Dermis blood vessel endothelial cell (primary cell): ENCODE measurements at regions not wholly inside any gene's neighbourhood (a gene's known extent, or its start where the extent isn't known, plus 50 kb on each side); places are given as distances from the start of the nearest gene placed in this dataset.

Experiments used
- DNase-seq: peaks from one replicate; pipeline ENCODE4 v3.0.0; 2010

- DNase-seq: no peak
These were observed 61.7 kb upstream of the PSD2 start for GRCh38 chr5:139733698-139734538.

- DNase-seq: no peak
These were observed 61.1 kb upstream of the PSD2 start for GRCh38 chr5:139734539-139734916.

- no peak for DNase-seq
These were observed 57.1 kb upstream of the PSD2 start for GRCh38 chr5:139738193-139739149.

GRCh38 chr5:139739150-139739974 is 56.2 kb upstream of the PSD2 start:
- DNase-seq: no peak

- no peak for DNase-seq
These were observed 55.2 kb upstream of the PSD2 start for GRCh38 chr5:139740138-139740991.

GRCh38 chr5:139740992-139741672 is 54.5 kb upstream of the PSD2 start:
- DNase-seq: no peak

GRCh38 chr5:139741823-139742172 is 53.8 kb upstream of the PSD2 start:
- DNase-seq: no peak

GRCh38 chr5:139742173-139742903 is 53.3 kb upstream of the PSD2 start:
- no peak for DNase-seq

GRCh38 chr5:139743001-139743771 is 52.4 kb upstream of the PSD2 start:
- no peak for DNase-seq

- DNase-seq: no peak
These were observed 51.8 kb upstream of the PSD2 start for GRCh38 chr5:139743804-139744203.

GRCh38 chr5:139744471-139745131 is 51.0 kb upstream of the PSD2 start:
- DNase-seq: no peak

- no peak for DNase-seq
These were observed 50.3 kb upstream of the PSD2 start for GRCh38 chr5:139745132-139745799.

- peak; percentile 76 for DNase-seq
These were observed 49.6 kb upstream of the PSD2 start for GRCh38 chr5:139745800-139746690.
